ENCODE measurements at regions not wholly inside any gene's neighbourhood (a gene's known extent, or its start where the extent isn't known, plus 50 kb on each side); places are given as distances from the start of the nearest gene placed in this dataset.

- TF ChIP-seq YY1 (IDR thresholded peaks at IDR 0.05; ENCODE audit: insufficient read depth, insufficient read length) (no peak), ZNF274 (IDR thresholded peaks at IDR 0.05; ENCODE audit: low read depth, low read length) (no peak)
Measured at GRCh38 chr2:198401644-198402043, 597.3 kb downstream of the PLCL1 start.
